GM18498 (cell line): ENCODE measurements at regions not wholly inside any gene's neighbourhood (a gene's known extent, or its start where the extent isn't known, plus 50 kb on each side); places are given as distances from the start of the nearest gene placed in this dataset.

ENCODE experiments used
- ATAC-seq: cut with Tn5 transposase; IDR thresholded peaks from one replicate; pipeline ENCODE4 v1.9.1; 2021; ENCODE audit warnings: mild to moderate bottlenecking, moderate library complexity; ENCODE audit not compliant: unreplicated experiment

DNA sequence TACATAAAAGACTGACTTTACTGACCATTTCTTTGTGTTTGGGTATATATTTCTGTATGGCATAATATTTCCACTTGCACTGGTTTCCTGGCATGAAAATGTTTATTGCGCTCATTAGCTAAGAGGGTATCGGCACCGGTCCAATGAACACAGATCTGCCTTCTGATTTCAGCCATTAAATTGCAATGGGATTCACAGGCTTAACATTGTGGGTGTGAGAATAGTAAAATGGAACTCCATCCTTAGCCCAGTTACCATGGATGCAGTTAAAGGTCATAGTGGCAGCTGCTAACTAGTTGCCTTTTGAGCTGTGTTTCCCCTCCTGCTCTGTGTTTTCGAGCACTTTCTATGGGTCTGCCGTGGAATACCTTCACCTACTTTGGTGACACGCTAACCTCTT, 352.6 kb upstream of the POU3F3 start:
- no peak for ATAC-seq

DNA sequence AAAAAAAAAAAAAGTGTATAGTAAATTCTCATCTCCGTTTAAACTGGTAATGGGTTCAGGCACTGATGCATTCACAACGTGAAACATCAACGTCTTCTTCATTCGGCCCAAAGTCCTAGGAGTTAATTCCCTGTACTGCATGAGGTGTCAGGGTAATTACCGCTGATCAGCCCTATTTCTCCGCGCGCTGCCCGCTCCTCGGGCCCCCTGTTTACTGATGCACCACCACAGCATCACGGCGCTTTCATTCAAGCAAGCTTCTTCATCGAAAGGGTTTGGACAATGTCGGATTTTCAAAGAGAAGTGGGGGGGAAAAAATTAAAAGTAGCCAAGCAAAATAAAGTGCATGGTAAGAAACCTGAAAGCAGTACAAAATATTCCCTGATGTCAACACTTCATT, 352.0 kb upstream of the POU3F3 start:
- ATAC-seq: no peak

DNA sequence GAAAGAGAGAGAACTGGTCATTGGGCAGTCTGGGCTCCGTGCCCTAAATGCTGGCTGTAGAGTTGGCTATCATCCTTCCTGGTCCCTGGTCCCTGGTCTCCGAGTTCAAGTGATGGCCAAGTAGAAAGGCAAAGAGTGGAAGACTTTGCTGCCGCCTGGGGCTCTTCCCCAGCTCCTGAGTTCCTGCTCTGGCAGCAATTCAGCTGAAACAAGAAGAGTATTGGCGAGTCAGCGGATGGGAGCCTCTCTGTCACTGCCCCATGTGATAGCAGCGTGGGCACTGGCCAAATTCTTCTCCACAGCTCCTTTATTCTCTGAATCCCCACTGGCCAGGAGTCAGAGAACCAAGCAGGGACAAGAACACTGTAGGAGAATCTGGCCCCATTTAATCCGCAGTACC, 351.0 kb upstream of the POU3F3 start:
- no peak for ATAC-seq

DNA sequence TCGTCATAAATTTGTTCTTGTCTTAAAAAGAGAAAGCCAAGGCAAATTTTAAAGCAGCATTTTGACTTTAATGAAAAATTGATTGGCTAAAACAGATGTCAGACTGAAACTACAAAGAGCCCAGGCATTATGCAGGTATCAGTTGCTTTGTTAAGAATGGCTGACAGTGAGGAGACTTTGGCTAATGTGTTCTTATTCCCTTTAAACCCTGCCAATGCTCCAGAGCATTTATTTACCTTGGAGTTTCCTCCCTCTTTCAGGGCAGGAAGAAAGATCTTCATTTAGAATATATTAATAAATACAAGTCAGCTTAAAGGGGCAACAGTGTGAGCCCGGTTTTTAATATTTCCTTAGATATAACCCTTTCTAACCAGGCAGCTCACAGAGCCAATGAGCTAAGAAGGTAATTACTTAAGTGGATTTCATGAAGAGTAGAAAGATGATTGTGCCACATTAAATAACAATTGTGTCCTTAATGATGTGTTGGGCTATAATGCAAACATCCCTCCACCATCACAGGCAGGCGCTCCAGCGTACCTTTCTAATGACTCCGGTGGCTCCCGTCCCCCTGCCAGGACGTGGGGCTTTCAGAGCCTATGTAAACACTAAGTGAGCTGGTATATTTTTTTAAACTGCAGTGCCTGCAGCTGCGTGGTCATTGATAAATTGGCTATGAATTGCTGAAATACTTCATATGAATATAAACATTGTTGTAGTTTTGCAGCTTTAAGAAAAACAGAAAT, 349.4 kb upstream of the POU3F3 start:
- no peak for ATAC-seq

DNA sequence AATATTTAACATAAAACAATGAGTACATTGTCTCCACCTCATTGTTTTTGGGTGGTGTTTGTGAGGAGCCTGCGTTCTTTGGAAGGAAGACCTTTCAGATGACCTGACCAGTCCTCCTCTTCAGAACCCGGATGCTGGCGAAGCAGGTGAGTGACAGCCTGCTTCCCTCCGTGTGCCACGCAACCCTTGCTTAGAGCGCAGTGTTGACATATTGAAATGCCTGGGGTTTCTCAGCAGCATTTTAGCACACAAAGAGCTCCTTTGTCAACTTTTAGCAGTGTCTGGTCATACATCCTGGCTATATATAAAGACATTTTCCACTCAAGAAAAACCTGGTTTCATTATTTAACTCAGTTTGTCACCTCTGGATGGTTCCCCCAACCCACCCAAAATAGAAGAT, 335.7 kb upstream of the POU3F3 start:
- no peak for ATAC-seq

DNA sequence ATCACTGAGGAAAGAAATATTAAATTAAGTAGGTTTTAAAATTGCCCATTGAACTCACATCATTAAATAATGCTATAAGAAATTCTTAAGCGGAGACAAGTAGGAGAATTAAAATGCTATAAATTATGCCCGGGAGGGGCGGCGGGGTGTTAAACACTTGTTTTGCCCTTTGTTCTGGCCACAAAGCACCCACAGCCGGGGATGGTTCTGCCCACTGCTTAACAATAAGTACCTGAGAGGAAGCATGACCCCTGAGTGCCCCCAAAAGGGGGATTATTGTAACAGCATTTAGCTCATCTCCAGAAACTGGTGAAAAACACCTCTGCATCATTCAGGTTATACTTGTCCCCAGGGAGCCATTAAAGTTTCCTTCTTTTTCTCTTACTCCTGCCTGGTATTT, 332.7 kb upstream of the POU3F3 start:
- ATAC-seq: no peak

DNA sequence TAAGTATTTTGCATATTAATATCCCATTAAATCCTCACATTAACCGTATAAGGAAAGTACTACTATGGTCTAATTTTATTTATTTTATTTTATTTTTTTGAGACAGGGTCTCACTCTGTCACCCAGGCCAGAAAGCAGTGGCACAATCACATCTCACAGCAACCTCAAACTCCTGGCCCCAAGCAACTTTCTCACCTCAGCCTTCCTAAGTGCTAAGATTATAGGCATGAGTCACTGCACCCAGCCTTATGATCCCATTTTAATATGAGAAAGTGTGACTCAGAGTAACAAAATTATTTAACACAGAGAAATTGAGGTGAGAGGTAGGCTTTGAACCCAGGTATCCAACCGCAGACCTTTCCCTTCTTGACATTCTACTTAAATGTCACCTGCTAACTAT, 330.0 kb upstream of the POU3F3 start:
- ATAC-seq: no peak

DNA sequence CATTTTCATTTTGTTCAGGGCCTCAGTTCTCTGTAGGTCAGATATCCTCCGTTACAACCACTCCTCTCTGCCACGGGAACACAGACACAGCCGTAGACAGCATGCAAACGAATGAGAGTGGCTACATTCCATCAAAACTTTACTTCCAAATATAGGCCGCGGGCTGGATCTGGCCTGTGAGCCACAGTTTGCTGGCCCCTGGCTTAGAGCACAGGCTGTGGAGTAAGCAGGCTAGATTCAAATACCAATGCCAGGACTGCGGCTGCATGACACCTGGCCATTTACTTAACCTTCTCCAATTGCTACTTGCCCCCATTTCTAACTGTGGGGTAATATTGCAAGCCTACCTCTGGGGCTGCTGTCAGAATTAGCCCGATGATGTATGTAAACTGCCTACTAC, 325.8 kb upstream of the POU3F3 start:
- ATAC-seq: no peak

DNA sequence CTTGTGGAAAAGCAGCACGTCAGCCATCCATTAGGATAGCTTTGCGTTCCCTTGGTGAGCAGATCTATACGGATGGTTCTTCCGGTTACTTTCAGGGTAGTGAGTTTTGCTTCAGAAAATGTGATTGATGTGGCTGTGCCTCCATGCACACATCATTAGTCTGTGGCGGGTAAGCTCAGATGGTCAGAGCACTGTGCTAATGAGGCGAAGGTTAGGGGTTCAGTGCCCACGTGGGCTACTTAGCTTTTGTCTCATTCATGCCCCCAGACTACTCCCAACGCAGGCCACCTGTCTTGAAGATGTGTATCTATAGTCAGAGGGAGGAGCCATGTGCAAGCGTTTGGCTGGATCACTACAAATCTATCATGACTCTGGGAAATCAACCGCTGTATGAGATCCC, 322.8 kb upstream of the POU3F3 start:
- ATAC-seq: no peak

DNA sequence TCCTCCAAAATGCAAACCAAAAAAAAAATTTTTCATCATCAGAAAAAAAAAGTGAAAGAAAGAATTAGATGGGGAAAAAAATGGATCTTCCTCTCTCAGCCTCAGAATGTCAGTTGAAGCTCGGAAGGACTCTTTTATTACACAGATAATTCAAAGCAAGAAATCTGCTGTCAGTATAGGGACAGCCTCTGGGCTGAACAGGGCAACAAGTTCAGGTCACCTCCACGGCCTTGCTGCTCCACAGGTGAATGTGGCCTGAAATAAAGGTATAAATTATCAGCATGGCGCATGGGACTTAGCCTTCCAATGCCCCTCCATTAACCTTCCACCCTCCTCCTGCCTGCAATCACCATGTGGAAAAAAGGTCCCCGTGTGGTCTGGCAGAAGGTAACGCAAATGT, 316.8 kb upstream of the POU3F3 start:
- no peak for ATAC-seq

DNA sequence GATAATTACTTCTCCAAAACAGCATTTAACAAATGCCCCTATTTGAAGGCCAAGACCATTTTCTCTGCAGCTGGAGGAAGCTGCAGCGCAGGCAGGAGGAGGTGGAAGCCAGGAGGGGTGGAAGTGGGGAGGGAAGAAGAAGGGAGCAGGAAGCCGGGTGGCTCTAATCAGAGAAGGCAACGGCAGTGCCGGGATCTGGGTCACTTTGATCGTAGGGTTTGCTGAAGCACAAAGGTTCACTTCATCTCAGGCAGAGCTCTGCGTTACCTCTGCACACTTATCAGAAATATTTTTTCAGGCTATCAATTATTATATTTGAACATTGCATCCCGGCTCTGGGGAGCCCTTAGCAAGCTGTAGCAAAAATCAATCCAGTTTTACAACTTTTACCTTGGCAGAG, 315.8 kb upstream of the POU3F3 start:
- ATAC-seq: no peak

DNA sequence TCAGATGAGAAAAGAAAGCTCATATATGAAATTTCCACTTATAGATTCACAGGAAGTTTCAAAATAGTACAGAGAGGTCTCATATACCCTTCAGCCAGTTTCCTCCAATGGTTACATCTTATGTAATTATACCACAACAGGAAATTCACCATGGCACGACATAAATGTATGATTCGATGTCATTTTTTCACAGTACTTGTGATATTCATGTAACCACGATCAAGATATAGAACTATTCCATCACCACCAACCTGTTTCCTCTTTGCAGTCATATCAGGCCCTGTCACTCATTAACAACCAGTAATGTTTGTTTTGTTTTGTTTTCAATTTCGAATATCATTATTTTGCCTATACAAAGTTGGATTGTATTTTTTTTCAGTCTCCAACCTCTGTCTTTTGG, 314.3 kb upstream of the POU3F3 start:
- no peak for ATAC-seq

DNA sequence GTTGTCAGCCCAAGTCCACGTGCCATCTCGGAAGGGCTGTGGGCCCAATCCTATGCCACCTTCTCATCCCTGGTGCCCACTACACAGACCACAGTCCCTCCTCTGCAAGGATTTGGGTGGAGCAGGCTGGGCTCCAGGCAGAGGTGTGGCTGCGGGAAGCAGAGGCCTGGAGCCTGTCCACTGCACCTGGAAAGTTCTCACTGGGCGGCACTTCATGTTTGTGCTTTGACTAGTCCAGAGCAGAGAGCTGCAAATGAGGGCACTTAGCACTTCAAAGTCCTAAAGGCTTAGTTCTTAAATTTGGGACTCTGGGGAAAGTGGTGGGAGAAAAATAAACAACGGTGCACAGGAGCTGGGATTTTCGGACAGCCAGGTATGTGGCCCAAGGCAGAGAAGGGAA, 308.9 kb upstream of the POU3F3 start:
- ATAC-seq: no peak

DNA sequence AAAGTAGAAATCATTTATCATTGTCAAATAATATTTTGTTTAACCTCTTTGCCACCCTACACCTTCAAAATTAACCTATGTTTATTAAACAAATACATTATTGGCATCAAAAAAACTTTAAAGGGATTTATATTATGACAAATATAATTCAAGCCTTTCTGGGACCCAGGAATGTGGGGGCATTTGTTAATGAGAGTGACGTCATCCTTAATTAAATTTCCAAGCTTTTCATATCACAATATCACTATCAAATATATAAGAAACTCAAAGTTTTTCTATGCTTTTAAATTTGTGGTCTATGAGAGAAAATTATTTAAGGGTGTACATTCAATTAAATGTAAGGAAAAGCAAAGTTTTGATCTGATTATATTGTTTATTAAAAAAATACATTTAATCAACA, 307.4 kb upstream of the POU3F3 start:
- ATAC-seq: no peak

DNA sequence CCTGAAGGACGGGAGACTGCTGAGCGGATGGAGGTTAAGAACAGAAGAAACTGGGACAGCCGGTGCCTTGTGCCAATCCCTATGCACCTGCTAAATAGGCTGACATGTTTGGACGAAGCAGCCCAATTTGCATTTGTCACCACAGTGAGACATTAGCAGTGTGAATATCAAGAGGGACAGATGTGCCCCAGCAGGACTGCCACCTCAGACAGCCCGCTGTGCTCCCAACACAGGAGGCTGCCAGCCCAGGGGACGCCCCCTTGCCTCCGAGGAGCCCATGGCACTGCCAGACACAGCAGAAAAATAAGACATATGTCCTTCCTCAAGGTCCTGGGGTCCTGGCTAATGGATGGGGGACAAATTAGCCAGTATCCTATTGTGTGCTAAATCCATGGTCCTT, 306.7 kb upstream of the POU3F3 start:
- no peak for ATAC-seq

DNA sequence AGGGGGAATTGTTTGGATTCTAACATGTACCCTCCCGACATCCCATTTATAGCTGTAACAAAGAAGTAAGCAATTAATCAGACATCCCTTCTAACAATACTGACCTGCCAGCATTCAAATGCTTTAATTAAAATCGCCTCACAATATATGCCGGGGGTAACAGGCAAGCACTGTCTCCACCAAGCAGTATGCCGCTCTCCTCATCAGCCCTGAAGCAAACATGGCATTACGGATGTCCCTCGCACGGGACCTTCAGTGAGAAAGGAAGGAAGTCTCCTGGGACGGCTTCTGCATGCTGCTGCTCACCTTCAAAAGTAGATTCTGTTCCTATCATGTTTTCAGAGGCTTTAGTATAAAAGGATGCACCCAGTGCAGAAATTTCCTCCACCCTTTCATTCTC, 292.7 kb upstream of the POU3F3 start:
- no peak for ATAC-seq

DNA sequence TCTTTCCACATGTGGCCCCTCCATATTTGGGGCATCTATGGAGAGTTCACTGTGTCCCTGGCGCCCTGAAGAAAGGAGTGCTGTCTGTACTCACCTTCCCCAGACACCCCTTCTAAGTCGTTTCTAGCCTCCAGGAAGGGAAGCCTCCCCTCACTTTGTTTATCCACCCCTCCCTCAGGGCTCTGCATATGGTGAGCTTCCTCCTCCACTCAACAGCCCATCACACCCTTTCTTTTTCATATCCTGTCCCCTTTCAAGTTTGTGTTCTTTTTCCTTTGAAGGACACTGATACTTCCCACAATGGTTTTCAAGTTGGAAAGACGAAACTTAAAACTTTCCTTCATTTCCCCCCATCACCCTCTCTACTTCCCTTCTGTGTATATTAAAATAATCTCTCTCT, 291.4 kb upstream of the POU3F3 start:
- ATAC-seq: no peak

DNA sequence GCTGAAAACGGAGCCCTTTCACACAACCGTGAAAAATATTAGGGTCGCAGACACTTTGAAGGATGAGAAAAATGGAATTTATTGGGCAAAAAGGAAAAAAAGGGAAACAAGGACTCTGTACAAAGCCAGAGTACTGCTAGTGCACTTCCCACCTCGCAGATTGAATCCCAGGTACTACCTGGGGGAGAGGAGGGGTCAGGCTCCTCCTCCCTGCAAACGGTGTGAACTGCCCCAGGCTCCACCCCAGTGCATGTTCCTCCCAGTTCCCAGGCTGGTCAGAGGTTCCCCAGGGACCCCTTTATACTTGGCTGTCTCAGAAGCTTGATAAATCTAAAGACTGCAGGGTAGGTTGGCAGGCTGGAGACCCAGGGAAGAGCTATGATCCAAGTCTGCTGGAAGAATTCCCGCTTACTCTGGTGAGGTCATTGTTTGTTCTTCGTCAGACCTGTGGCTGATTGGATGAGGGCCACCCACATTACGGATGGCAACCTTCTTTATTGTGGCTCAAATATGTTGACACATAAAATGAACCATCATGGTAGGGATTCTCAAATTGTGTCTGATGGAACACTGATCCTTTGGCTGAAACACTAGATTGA, 290.4 kb upstream of the POU3F3 start:
- no peak for ATAC-seq

DNA sequence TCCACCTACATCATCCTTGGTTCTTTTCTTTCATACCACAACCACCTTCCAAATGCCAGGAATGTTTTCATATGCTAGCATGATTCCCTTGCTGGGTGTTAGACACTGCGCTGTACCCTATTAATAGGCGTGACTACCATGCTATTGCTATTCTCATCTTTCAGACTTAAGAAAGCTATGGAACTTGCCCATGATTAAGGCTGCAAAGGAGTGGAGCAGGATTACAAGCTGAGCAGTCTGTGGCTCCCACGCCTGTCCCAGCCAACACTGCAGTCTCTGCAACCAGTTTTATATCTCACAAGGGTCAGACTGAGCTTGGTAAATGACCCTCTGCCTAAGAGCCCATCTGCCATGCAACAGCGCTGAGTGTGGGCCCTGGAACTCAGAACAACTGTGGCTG, 285.7 kb upstream of the POU3F3 start:
- ATAC-seq: no peak

DNA sequence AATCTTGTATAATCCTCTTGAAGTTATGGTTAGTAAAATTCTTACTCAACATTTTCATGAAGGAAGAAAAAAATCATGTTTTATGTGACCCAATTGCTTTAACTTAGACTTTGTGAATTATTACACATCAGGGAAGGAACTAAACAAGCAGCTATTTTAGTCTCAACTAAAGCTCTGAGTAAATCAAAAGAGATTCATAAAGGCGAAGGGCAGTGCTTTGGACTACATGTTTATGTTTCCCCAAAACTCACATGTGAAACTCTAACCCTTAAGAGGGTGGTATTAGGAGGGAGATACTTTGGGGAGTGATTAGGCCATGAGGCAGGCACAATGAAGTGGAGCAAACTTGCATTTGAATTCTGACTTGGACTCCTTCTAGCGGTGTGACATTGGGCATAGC, 283.7 kb upstream of the POU3F3 start:
- no peak for ATAC-seq

DNA sequence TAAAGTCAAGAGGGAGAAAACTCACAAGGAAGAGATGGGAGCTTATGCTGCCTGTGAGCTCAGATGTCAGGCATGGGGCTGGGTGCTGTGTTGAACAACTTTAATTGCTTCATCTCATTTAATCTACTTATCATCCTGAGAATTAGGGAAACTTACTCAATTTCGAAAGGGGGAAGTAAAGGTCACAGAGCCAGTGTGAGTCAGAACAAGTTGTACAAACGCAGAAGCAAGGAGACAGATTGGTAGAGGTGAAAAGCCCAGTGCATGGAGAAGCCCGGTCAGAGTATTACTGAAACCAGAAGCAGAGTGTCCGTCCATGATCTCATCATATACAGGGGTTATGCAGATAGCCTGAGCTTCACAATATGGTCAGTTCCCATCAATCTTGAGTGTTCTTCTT, 281.1 kb upstream of the POU3F3 start:
- ATAC-seq: no peak

DNA sequence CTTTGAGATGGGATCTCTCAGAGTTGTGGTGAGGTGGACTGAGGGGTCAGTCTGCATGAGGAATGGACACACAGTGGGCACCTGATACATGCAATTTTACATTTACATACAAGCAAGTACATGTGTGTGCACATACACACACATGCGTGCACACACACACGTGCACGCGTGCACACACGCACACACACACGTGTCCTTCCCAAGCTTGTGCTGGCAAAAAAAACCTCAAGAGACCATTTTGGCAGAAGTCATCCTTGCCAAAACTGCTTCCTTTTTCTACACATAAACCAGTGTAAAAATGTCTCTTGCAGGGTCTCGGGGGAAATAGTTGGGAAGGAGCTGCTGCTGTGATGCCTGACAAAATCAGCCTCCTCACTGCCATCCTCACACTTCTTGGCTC, 279.5 kb upstream of the POU3F3 start:
- no peak for ATAC-seq

DNA sequence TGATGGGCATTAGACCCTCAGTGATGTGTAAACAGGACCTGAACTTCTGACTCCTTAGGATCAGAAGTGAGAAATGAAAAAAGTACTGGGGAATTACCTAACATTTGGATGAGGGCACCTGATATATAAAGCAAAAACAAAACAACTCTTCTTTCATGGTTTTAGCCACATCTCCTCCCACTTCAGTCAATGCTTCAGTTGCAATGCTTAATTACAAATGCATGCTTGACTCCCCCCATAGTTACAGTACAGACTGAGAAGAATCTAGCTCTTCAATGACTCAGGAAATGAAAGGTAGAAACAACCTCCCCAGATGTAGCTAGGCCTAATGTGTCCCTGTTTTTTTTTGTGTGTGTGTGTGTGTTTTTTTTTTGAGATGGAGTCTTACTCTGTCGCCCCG, 276.8 kb upstream of the POU3F3 start:
- ATAC-seq: no peak
